ENCODE measurements at regions not wholly inside any gene's neighbourhood (a gene's known extent, or its start where the extent isn't known, plus 50 kb on each side); places are given as distances from the start of the nearest gene placed in this dataset.
"Not testable (repeated sequence)": the region's sequence is repeated elsewhere in the genome, so short reads cannot be mapped to it uniquely, and the experiment has no call there.

DNA sequence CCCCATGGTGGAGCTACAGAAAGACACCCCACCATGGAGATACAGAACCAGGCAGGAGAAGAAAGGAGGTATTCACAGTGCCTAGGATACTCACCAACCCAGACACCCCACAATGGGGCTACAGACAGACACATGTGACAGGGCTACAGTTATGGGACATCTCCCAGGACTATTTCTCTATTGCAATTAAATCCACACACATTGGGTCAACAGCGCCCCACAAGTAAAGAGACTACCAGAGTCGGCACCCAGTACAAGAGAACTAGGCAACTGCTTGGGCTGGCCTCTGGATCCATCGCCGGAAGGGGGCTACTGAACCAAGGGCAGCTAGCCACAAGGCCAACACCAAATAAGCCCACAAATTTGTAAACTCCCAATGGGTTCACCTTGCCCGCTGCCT, 310.1 kb upstream of the NCKAP5 start:
- Histone ChIP-seq H3K4me3 (ENCODE audit: low read length) (no peak overlapping the region), H3K9me2 (replicated peaks; ENCODE audit: control insufficient read depth, low read length) (no peaks in the 10 kb centered on the region), H3K36me3 (ENCODE audit: control insufficient read depth, low read length) (no peaks in the 10 kb centered on the region), H3K9me3 (ENCODE audit: control insufficient read depth, insufficient read depth, low read length) (no peaks in the 10 kb centered on the region), H3K4me1 (ENCODE audit: control insufficient read depth, low read length) (no peaks in the 10 kb centered on the region), H3K4me2 (ENCODE audit: low read length) (no peak overlapping the region), H3K79me2 (ENCODE audit: control insufficient read depth, low read length) (no peaks in the 10 kb centered on the region), H3F3A (ENCODE audit: control insufficient read depth, insufficient read depth) (no peaks in the 10 kb centered on the region), H3K27me3 (ENCODE audit: control insufficient read depth, low read length) (peaks cover 6% of the 10 kb centered on the region; the same call in 1 of the 2 replicates), H4K20me1 (ENCODE audit: control insufficient read depth, insufficient read depth, low read depth, low read length) (no peaks in the 10 kb centered on the region), H3K27ac (ENCODE audit: low read depth, low read length) (no peak overlapping the region)
- TF ChIP-seq, protein P1, sequence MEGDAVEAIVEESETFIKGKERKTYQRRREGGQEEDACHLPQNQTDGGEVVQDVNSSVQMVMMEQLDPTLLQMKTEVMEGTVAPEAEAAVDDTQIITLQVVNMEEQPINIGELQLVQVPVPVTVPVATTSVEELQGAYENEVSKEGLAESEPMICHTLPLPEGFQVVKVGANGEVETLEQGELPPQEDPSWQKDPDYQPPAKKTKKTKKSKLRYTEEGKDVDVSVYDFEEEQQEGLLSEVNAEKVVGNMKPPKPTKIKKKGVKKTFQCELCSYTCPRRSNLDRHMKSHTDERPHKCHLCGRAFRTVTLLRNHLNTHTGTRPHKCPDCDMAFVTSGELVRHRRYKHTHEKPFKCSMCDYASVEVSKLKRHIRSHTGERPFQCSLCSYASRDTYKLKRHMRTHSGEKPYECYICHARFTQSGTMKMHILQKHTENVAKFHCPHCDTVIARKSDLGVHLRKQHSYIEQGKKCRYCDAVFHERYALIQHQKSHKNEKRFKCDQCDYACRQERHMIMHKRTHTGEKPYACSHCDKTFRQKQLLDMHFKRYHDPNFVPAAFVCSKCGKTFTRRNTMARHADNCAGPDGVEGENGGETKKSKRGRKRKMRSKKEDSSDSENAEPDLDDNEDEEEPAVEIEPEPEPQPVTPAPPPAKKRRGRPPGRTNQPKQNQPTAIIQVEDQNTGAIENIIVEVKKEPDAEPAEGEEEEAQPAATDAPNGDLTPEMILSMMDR (IDR thresholded peaks at IDR 0.05; ENCODE audit: low read depth, low read length, poor library complexity, severe bottlenecking): no peak
- no peak for TF ChIP-seq EZH2phosphoT487 (IDR thresholded peaks at IDR 0.05; ENCODE audit: borderline replicate concordance, low read length)

DNA sequence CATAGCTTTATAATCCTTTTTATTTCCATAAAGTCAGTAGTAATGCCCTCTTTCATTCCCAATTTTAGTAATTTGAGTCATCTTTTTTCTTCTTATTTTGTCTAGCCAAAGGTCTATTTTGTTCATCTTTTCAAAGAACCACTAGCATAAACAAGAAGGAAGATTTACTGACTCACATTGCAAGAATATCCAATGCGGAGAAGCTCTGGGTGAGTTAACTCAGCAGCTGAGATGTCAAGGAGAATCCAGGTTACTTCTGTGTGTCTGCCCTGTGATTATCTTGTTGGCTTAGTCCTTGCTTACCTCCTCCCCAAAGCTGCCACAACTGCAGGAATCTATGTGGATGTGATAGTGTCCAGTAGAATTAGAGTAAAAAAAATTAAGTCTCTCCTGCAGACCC, 311.4 kb upstream of the NCKAP5 start:
- Histone ChIP-seq H3K9me2 (replicated peaks; ENCODE audit: control insufficient read depth, low read length) (no peaks in the 10 kb centered on the region), H3K4me3 (ENCODE audit: low read length) (no peak overlapping the region), H3K9me3 (ENCODE audit: control insufficient read depth, insufficient read depth, low read length) (no peaks in the 10 kb centered on the region), H3F3A (ENCODE audit: control insufficient read depth, insufficient read depth) (no peaks in the 10 kb centered on the region), H3K27ac (ENCODE audit: low read depth, low read length) (no peak overlapping the region), H3K4me2 (ENCODE audit: low read length) (no peak overlapping the region), H3K4me1 (ENCODE audit: control insufficient read depth, low read length) (no peaks in the 10 kb centered on the region), H3K36me3 (ENCODE audit: control insufficient read depth, low read length) (no peaks in the 10 kb centered on the region), H4K20me1 (ENCODE audit: control insufficient read depth, insufficient read depth, low read depth, low read length) (no peaks in the 10 kb centered on the region), H3K27me3 (ENCODE audit: control insufficient read depth, low read length) (peaks cover 6% of the 10 kb centered on the region; the same call in 1 of the 2 replicates), H3K79me2 (ENCODE audit: control insufficient read depth, low read length) (no peaks in the 10 kb centered on the region)
- no peak for TF ChIP-seq EZH2phosphoT487 (IDR thresholded peaks at IDR 0.05; ENCODE audit: borderline replicate concordance, low read length)
- TF ChIP-seq, protein P1 (IDR thresholded peaks at IDR 0.05; ENCODE audit: low read depth, low read length, poor library complexity, severe bottlenecking): no peak

DNA sequence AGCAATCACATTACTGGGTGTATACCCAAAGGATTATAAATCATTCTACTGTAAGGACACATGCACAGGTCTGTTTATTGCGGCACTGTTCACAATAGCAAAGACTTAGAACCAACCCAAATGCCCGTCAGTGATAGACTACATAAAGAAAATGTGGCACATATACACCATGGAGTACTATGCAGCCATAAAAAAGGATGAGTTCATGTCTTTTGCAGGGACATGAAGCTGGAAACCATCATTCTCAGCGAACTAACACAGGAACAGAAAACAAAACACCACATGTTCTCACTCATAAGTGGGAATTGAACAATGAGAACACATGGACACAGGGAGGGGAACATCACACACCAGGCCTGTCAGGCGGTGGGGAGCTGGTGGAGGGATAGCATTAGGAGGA, 313.9 kb upstream of the NCKAP5 start:
- not testable (repeated sequence) for H3F3A ChIP-seq (ENCODE audit: control insufficient read depth, insufficient read depth); H3K4me3 ChIP-seq (ENCODE audit: low read length); H3K36me3 ChIP-seq (ENCODE audit: control insufficient read depth, low read length); H3K4me1 ChIP-seq (ENCODE audit: control insufficient read depth, low read length); H3K9me3 ChIP-seq (ENCODE audit: control insufficient read depth, insufficient read depth, low read length); H3K4me2 ChIP-seq (ENCODE audit: low read length); H3K9me2 ChIP-seq (replicated peaks; ENCODE audit: control insufficient read depth, low read length); H3K27ac ChIP-seq (ENCODE audit: low read depth, low read length); H4K20me1 ChIP-seq (ENCODE audit: control insufficient read depth, insufficient read depth, low read depth, low read length); H3K27me3 ChIP-seq (ENCODE audit: control insufficient read depth, low read length); H3K79me2 ChIP-seq (ENCODE audit: control insufficient read depth, low read length)

DNA sequence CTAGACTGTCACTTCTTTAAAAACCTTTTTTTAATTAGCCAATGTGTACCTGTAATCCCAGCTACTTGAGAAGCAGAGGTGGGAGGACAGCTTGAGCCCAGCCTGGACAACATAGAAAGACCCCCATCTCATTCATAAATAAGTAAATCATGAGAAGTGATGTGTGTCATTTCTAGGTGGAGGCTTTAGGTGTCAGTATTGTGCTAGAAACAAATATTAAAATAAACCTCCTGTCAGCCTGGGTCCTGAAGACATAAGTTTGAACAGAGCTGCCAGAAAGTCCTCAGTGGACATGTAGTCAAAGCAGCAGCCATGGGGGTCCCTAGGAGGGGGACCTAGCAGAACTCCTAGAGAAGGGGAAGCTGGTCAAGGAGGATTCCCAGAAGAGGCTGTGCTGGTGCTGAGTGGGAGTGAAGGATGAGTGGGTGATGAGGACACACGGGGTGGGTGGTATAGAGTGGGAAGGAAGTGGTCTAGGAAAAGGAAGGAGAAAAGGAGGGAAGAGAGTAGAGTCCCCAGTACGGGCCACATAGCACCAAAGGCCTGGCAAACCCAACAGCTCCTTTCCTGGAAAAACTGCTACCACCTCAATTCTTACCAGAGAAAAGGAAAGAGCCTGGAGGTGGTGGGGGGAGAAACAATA, 316.6 kb upstream of the NCKAP5 start:
- Histone ChIP-seq H3K9me2 (replicated peaks; ENCODE audit: control insufficient read depth, low read length) (no peaks in the 10 kb centered on the region), H3K79me2 (ENCODE audit: control insufficient read depth, low read length) (no peaks in the 10 kb centered on the region), H3K27ac (ENCODE audit: low read depth, low read length) (no peak overlapping the region), H3K4me1 (ENCODE audit: control insufficient read depth, low read length) (0 out of 2 replicates have a peak, but pooled peaks cover 4% of the 10 kb centered on the region), H4K20me1 (ENCODE audit: control insufficient read depth, insufficient read depth, low read depth, low read length) (no peaks in the 10 kb centered on the region), H3F3A (ENCODE audit: control insufficient read depth, insufficient read depth) (no peaks in the 10 kb centered on the region), H3K4me3 (ENCODE audit: low read length) (no peak overlapping the region), H3K4me2 (ENCODE audit: low read length) (no peak overlapping the region), H3K27me3 (ENCODE audit: control insufficient read depth, low read length) (peaks cover 8% of the 10 kb centered on the region), H3K9me3 (ENCODE audit: control insufficient read depth, insufficient read depth, low read length) (no peaks in the 10 kb centered on the region), H3K36me3 (ENCODE audit: control insufficient read depth, low read length) (no peaks in the 10 kb centered on the region)
- TF ChIP-seq, protein P1 (IDR thresholded peaks at IDR 0.05; ENCODE audit: low read depth, low read length, poor library complexity, severe bottlenecking): peak; percentile 49
- no peak for TF ChIP-seq EZH2phosphoT487 (IDR thresholded peaks at IDR 0.05; ENCODE audit: borderline replicate concordance, low read length)

Data from DOHH2 (cell line).